Choroid plexus epithelial cell (primary cell): ENCODE measurements at regions not wholly inside any gene's neighbourhood (a gene's known extent, or its start where the extent isn't known, plus 50 kb on each side); places are given as distances from the start of the nearest gene placed in this dataset.

Experiments used
- DNase-seq: peaks from one replicate; pipeline ENCODE4 v3.0.0-alpha.2; 2010; ENCODE audit warnings: low read depth
- H3K4me3 ChIP-seq: 2 replicates; pipeline ENCODE4 v1.5.1; 2011; ENCODE audit warnings: low read depth, mild to moderate bottlenecking, control low read depth, low read length, moderate library complexity
- CTCF ChIP-seq: conservative IDR thresholded peaks from 2 replicates; pipeline ENCODE4 v1.5.1; 2011; ENCODE audit warnings: low read depth, mild to moderate bottlenecking, control low read depth, inconsistent platforms, low read length, moderate library complexity

GRCh38 chr1:221439008-221439746 is 302.7 kb downstream of the DUSP10 start:
- H3K4me3 ChIP-seq = no peak overlapping the region
- no peak for TF ChIP-seq CTCF
- DNase-seq = peak; percentile 88

- no peak for TF ChIP-seq CTCF
- peak; percentile 91 for DNase-seq
- no peak overlapping the region for H3K4me3 ChIP-seq
Measured at GRCh38 chr1:221439747-221440501, 302.0 kb downstream of the DUSP10 start.

DNA sequence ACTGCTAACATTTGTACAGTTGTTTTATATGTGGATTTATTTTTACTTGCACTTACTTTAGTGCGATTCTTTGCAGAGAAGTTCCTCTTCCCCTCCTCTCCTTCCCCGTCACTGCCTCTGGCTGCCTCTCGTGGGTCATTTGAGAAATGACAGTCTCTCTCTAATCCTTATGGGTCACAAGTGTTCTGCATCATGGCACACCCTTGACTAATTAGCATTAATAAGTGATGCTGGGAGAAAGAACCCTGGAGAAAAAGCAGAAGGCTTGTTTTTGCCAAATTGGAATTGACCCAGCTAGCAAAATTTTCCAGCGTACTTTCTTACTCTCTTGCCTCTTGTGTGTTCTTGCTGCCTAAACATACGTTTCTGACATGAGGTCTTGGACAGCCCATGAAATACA is 301.2 kb downstream of the DUSP10 start:
- no peak overlapping the region for H3K4me3 ChIP-seq
- peak; percentile 12 for TF ChIP-seq CTCF
- DNase-seq = peak; percentile 30

DNA sequence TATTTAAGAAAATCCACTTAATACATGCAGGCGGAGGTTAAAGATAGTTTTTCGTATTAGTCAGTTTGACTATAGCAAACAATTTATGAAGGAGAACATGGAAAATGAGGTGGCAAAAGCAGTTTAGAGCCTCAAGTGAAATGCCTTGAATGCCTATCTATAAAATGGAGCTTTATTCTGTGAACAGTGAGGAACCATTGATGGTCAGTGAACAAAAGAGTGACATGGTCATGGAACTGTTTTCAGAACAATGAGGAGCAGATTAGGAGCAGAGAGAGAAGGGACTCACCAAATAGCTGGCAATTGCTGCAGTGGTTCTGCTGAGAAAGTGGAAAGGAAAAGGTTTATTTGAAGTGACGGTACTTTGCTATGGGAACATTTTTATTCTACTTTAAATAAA is 299.8 kb downstream of the DUSP10 start:
- TF ChIP-seq CTCF = no peak
- no peak for DNase-seq
- H3K4me3 ChIP-seq = no peak overlapping the region

- no peak overlapping the region for H3K4me3 ChIP-seq
- peak; percentile 32 for DNase-seq
- no peak for TF ChIP-seq CTCF
Measured at GRCh38 chr1:221444346-221444745, 297.5 kb downstream of the DUSP10 start.

DNA sequence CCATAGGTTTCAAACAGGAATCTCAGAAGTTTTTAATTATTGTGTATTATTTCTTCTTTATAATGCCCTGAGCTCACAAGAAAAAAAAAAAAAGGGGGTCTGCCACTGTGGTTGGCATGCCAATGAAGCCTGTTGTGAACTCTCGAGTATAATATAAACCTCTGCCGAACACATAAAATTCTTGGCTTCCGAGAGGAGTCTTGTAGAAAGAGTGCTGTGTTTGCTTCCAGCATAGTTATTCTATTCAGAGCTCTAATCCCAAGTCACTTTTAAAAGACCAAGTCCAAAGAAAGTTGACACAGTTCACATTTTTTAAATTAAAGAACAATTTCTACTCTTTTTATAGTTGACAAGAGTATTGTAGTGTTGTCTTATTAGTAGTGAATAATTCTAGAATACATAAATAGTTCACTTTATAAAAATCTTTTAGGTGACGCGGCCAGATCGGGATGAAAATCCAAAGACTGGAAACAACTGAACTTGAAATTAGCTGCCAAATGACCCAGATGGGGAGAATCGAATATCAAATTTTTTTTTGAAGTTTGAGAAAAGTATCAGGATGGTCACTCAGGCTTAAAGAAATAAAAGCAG is 293.2 kb downstream of the DUSP10 start:
- no peak for DNase-seq
- H3K4me3 ChIP-seq = no peak overlapping the region
- TF ChIP-seq CTCF = no peak
